H1 (cell line): ENCODE measurements at regions not wholly inside any gene's neighbourhood (a gene's known extent, or its start where the extent isn't known, plus 50 kb on each side); places are given as distances from the start of the nearest gene placed in this dataset.

Source experiments
- CTCF ChIA-PET: fragments of 300-600 bp; sonication (Branson Sonifier 250); formaldehyde crosslinking; loops from one replicate; lab custom pipeline; 2021; ENCODE audit not compliant: partially characterized antibody; lab: Charles Lee
- POLR2A ChIA-PET: fragments of 300-600 bp; sonication (Branson Sonifier 250); formaldehyde crosslinking; loops from one replicate; lab custom pipeline; 2021; ENCODE audit warnings: inconsistent platforms; ENCODE audit not compliant: partially characterized antibody; lab: Charles Lee
- DNase-seq, 2 experiments: peaks; one replicate each; pipeline versions ENCODE4 v3.0.0 to v3.0.0-alpha.2; 2010 to 2022; ENCODE audit warnings: low spot score in 2 of 2, low read depth in 1 of 2, mixed read lengths in 1 of 2
- FAIRE-seq: peaks from 2 replicates; lab custom pipeline; 2011; peaks lifted over from hg19 to GRCh38; lab: Jason Lieb, UNC
- H2AFZ ChIP-seq: 2 replicates; pipeline ENCODE4 v1.8.1; 2012; ENCODE audit warnings: low read length, inconsistent platforms
- H2AK5ac ChIP-seq: 2 replicates; pipeline ENCODE4 v1.6.1; 2013; ENCODE audit warnings: low read depth, low read length
- H2BK120ac ChIP-seq: replicated peaks from 2 replicates; pipeline ENCODE3; 2013; ENCODE audit warnings: low read depth, low read length, inconsistent platforms
- H2BK12ac ChIP-seq: 2 replicates; pipeline ENCODE4 v1.6.1; 2013; ENCODE audit warnings: low read depth, low read length
- H2BK15ac ChIP-seq: 2 replicates; pipeline ENCODE4 v1.6.1; 2013; ENCODE audit warnings: low read length
- H2BK20ac ChIP-seq: 2 replicates; pipeline ENCODE4 v1.6.1; 2013; ENCODE audit warnings: low read length
- H2BK5ac ChIP-seq: 2 replicates; pipeline ENCODE4 v1.6.1; 2013; ENCODE audit warnings: low read depth, low read length
- H3K14ac ChIP-seq: 2 replicates; pipeline ENCODE4 v1.6.1; 2013; ENCODE audit warnings: inconsistent platforms; ENCODE audit not compliant: insufficient read length
- H3K18ac ChIP-seq: 2 replicates; pipeline ENCODE4 v1.6.1; 2013; ENCODE audit warnings: low read length; ENCODE audit errors: extremely low read depth
- H3K23ac ChIP-seq: 2 replicates; pipeline ENCODE4 v1.6.1; 2013; ENCODE audit warnings: inconsistent platforms; ENCODE audit not compliant: insufficient read length
- H3K23me2 ChIP-seq: 2 replicates; pipeline ENCODE4 v1.6.1; 2013; ENCODE audit warnings: low read depth, low read length
- H3K27ac ChIP-seq: 2 replicates; pipeline ENCODE4 v1.6.1; 2011; ENCODE audit warnings: low read depth, low read length, inconsistent platforms
- H3K27me3 ChIP-seq, 4 experiments: replicated peaks in 1 of 4; 1 replicate in 1 of 4; 2 replicates in 3 of 4; pipeline versions ENCODE4 v1.6.1 to v1.8.1; 2011 to 2013; ENCODE audit warnings: low read length in 3 of 4, mild to moderate bottlenecking in 3 of 4, inconsistent platforms in 2 of 4, mixed read lengths in 2 of 4, moderate library complexity in 1 of 4; ENCODE audit not compliant: control insufficient read depth in 3 of 4, insufficient read depth in 3 of 4; ENCODE audit errors: extremely low read depth in 1 of 4
- H3K36me3 ChIP-seq, 4 experiments: 2 replicates each; pipeline versions ENCODE4 v1.6.1 to v1.8.1; 2011 to 2013; ENCODE audit warnings: mild to moderate bottlenecking in 4 of 4, low read length in 3 of 4, moderate library complexity in 2 of 4, control low read depth in 1 of 4, inconsistent platforms in 1 of 4; ENCODE audit not compliant: insufficient read depth in 4 of 4, control insufficient read depth in 2 of 4
- H3K4ac ChIP-seq: replicated peaks from 2 replicates; pipeline ENCODE3; 2013; ENCODE audit warnings: low read length, low read depth, mixed read lengths, inconsistent platforms; ENCODE audit not compliant: insufficient read length
- H3K4me1 ChIP-seq, 4 experiments: replicated peaks in 1 of 4; 1 replicate in 1 of 4; 2 replicates in 3 of 4; pipeline versions ENCODE4 v1.6.1 to v1.8.1; 2011 to 2013; ENCODE audit warnings: low read length in 3 of 4, inconsistent platforms in 2 of 4, mixed read lengths in 1 of 4; ENCODE audit not compliant: insufficient read depth in 4 of 4, control insufficient read depth in 3 of 4
- H3K4me2 ChIP-seq, 2 experiments: 2 replicates each; pipeline versions ENCODE4 v1.6.1 to v1.8.1; 2011 to 2013; ENCODE audit warnings: low read depth in 2 of 2, low read length in 2 of 2, control low read depth in 1 of 2, inconsistent platforms in 1 of 2, mild to moderate bottlenecking in 1 of 2; ENCODE audit not compliant: insufficient read depth in 1 of 2
- H3K4me3 ChIP-seq, 4 experiments: fragments of 200-600, 300-600 bp in 1 of 4; sonication (generic), shearing (Covaris generic), sonication (Bioruptor Twin) in 1 of 4; 2 replicates each; pipeline versions ENCODE4 v1.5.1 to v1.8.1; 2011 to 2016; ENCODE audit warnings: low read length in 4 of 4, low read depth in 3 of 4, control low read depth in 2 of 4, inconsistent platforms in 2 of 4, mild to moderate bottlenecking in 2 of 4, mixed read lengths in 1 of 4, moderate library complexity in 1 of 4; ENCODE audit not compliant: insufficient read depth in 2 of 4; ENCODE audit errors: extremely low read depth in 1 of 4
- H3K56ac ChIP-seq: replicated peaks from 2 replicates; pipeline ENCODE3; 2013; ENCODE audit warnings: low read depth, mild to moderate bottlenecking, mixed read lengths, low read length, inconsistent platforms; ENCODE audit not compliant: insufficient read length
- H3K79me1 ChIP-seq: 2 replicates; pipeline ENCODE4 v1.6.1; 2013; ENCODE audit warnings: low read depth, low read length, control low read depth
- H3K79me2 ChIP-seq, 2 experiments: 2 replicates each; pipeline versions ENCODE4 v1.6.1 to v1.8.1; 2012 to 2013; ENCODE audit warnings: low read length in 2 of 2, mild to moderate bottlenecking in 2 of 2, inconsistent platforms in 1 of 2; ENCODE audit not compliant: insufficient read depth in 2 of 2, control insufficient read depth in 1 of 2
- H3K9ac ChIP-seq, 4 experiments: replicated peaks in 1 of 4; 1 replicate in 1 of 4; 2 replicates in 3 of 4; pipeline versions ENCODE4 v1.6.1 to v1.8.1; 2011 to 2013; ENCODE audit warnings: low read depth in 3 of 4, low read length in 3 of 4, control low read depth in 2 of 4, mild to moderate bottlenecking in 2 of 4, moderate library complexity in 2 of 4, inconsistent platforms in 1 of 4; ENCODE audit errors: extremely low read depth in 1 of 4
- H3K9me3 ChIP-seq, 2 experiments: 2 replicates each; pipeline versions ENCODE4 v1.6.1 to v1.8.1; 2012 to 2013; ENCODE audit warnings: mild to moderate bottlenecking in 2 of 2, moderate library complexity in 2 of 2, control low read depth in 1 of 2, inconsistent platforms in 1 of 2, low read depth in 1 of 2, low read length in 1 of 2, mixed read lengths in 1 of 2; ENCODE audit not compliant: insufficient read depth in 2 of 2
- H4K20me1 ChIP-seq, 2 experiments: replicated peaks in 1 of 2; 2 replicates each; pipeline versions ENCODE3 to v1.8.1; 2011 to 2013; ENCODE audit warnings: inconsistent platforms in 2 of 2, low read length in 2 of 2, mild to moderate bottlenecking in 1 of 2; ENCODE audit not compliant: insufficient read depth in 2 of 2, control insufficient read depth in 1 of 2
- H4K5ac ChIP-seq: 2 replicates; pipeline ENCODE4 v1.6.1; 2013; ENCODE audit warnings: low read length, low read depth, mixed read lengths, inconsistent platforms; ENCODE audit not compliant: insufficient read length
- H4K8ac ChIP-seq: 2 replicates; pipeline ENCODE4 v1.8.0; 2013; ENCODE audit warnings: mild to moderate bottlenecking, moderate library complexity, low read length, inconsistent platforms; ENCODE audit not compliant: insufficient read depth; ENCODE audit errors: extremely low read depth
- H4K91ac ChIP-seq: replicated peaks from 2 replicates; pipeline ENCODE3; 2013; ENCODE audit warnings: low read length, mixed read lengths, inconsistent platforms; ENCODE audit not compliant: insufficient read length
- GABPA ChIP-seq: IDR thresholded peaks from 2 replicates; pipeline ENCODE4 v1.6.1; 2011; ENCODE audit warnings: mild to moderate bottlenecking, low read length, moderate library complexity, borderline replicate concordance; ENCODE audit not compliant: insufficient read depth
- KDM5A ChIP-seq: fragments of 200-600 bp; IDR thresholded peaks from 2 replicates; pipeline ENCODE4 v1.7.1; 2012; ENCODE audit warnings: mild to moderate bottlenecking, low read length, inconsistent platforms, mixed read lengths
- SP4 ChIP-seq: IDR thresholded peaks from 2 replicates; pipeline ENCODE4 v1.6.1; 2012; ENCODE audit warnings: low read length, inconsistent platforms
- TCF12 ChIP-seq: IDR thresholded peaks from 2 replicates; pipeline ENCODE4 v1.6.1; 2011; ENCODE audit warnings: low read depth, mild to moderate bottlenecking, low read length
- YY1 ChIP-seq: IDR thresholded peaks from 2 replicates; pipeline ENCODE4 v1.6.1; 2011; ENCODE audit warnings: low read depth, mild to moderate bottlenecking, low read length

GRCh38 chr9:119609277-119609971, 240.2 kb upstream of the BRINP1 start (continued):
- TF ChIP-seq KDM5A: no peak

DNA sequence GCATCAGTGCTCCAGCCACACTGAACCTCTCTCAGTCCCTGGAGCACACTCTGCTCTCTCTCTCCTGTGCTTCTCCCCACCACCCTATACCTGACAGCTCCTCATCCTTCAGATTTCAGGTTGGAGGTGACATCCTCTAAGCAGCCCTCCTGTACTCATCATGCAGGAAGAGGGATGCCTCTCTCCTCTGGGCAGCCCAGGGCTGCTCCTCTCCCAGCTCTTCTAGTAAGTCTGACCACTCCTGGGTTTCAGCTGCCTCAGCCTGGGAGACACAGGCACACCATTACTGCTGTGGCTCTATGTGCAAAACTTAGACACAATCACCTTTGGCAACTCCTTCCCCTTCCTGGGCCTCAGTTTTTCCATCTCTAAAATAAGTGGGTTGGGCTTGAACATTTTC, 232.4 kb upstream of the BRINP1 start:
- Histone ChIP-seq H3K4ac (no peak overlapping the region), H4K5ac (no peak overlapping the region), H4K91ac (no peak overlapping the region), H3K14ac (no peak overlapping the region), H3K4me1 (no peaks in the 10 kb centered on the region), H3K23ac (no peak overlapping the region), H2AK5ac (no peak overlapping the region), H3K27ac (no peak overlapping the region), H3K36me3 (no peaks in the 10 kb centered on the region), H2BK120ac (no peak overlapping the region), H3K9me3 (no peaks in the 10 kb centered on the region), H2BK20ac (no peak overlapping the region), H3K23me2 (no peaks in the 10 kb centered on the region), H4K20me1 (no peaks in the 10 kb centered on the region), H3K18ac (no peak overlapping the region), H4K8ac (no peak overlapping the region), H3K56ac (no peak overlapping the region), H2BK5ac (no peak overlapping the region), H2AFZ (no peak overlapping the region), H2BK15ac (no peak overlapping the region), H2BK12ac (no peak overlapping the region), H3K27me3 (no peaks in the 10 kb centered on the region), H3K4me3 (no peak overlapping the region), H3K79me1 (no peaks in the 10 kb centered on the region), H3K79me2 (no peaks in the 10 kb centered on the region), H3K4me2 (no peak overlapping the region), H3K9ac (no peak overlapping the region)
- DNase-seq (no peak), FAIRE-seq (no peak)
- ChIA-PET CTCF (no interaction called here), POLR2A (no interaction called here)
- no peak for TF ChIP-seq SP4
- no peak for TF ChIP-seq TCF12
- TF ChIP-seq YY1: no peak
- TF ChIP-seq GABPA: no peak
